Endothelial cell of umbilical vein (primary cell): ENCODE measurements at regions not wholly inside any gene's neighbourhood (a gene's known extent, or its start where the extent isn't known, plus 50 kb on each side); places are given as distances from the start of the nearest gene placed in this dataset.

Experiments used
- BruUV-seq: library from RNA; stranded (reverse); fragments of 400-500 nt; replicated peaks from 2 replicates; lab custom pipeline; 2021; lab: Mats Ljungman, UMichigan
- CTCF ChIA-PET: fragments of 300-600, 350-600 bp; sonication (Branson Sonifier 250); formaldehyde crosslinking; loops from one replicate; lab custom pipeline; 2021; ENCODE audit warnings: antibody characterized with exemption, inconsistent platforms; lab: Charles Lee
- POLR2A ChIA-PET: fragments of 300-600, 350-600 bp; sonication (Branson Sonifier 250); formaldehyde crosslinking; loops from one replicate; lab custom pipeline; 2021; ENCODE audit warnings: antibody characterized with exemption, inconsistent platforms; lab: Charles Lee
- DNase-seq: peaks from one replicate; pipeline ENCODE4 v3.0.0-alpha.2; 2011; ENCODE audit warnings: low read depth, low spot score
- FAIRE-seq: peaks from 2 replicates; lab custom pipeline; 2011; peaks lifted over from hg19 to GRCh38; lab: Jason Lieb, UNC
- H2AFZ ChIP-seq: 2 replicates; pipeline ENCODE4 v1.6.0; 2012; ENCODE audit warnings: low read depth, low read length, control low read depth, inconsistent platforms
- H3K27ac ChIP-seq: 2 replicates; pipeline ENCODE4 v1.5.1; 2011; ENCODE audit warnings: low read depth, mild to moderate bottlenecking, control low read depth, low read length, moderate library complexity; ENCODE audit not compliant: insufficient read depth
- H3K27me3 ChIP-seq, 2 experiments: 2 replicates each; pipeline versions ENCODE4 v1.6.0 to v1.6.1; 2011; ENCODE audit warnings: low read length in 2 of 2, mixed read lengths in 1 of 2; ENCODE audit not compliant: control insufficient read depth in 2 of 2, insufficient read depth in 2 of 2
- H3K36me3 ChIP-seq, 2 experiments: 2 replicates in 1 of 2; 3 replicates in 1 of 2; pipeline ENCODE4 v1.5.1; 2011; ENCODE audit warnings: low read length in 2 of 2, mild to moderate bottlenecking in 1 of 2, moderate library complexity in 1 of 2; ENCODE audit not compliant: control insufficient read depth in 2 of 2, insufficient read depth in 2 of 2; ENCODE audit errors: extremely low read depth in 1 of 2
- H3K4me1 ChIP-seq: 3 replicates; pipeline ENCODE4 v1.5.1; 2011; ENCODE audit warnings: mild to moderate bottlenecking, low read length; ENCODE audit not compliant: control insufficient read depth, insufficient read depth; ENCODE audit errors: extremely low read depth
- H3K4me2 ChIP-seq: 2 replicates; pipeline ENCODE4 v1.6.1; 2011; ENCODE audit warnings: low read length, control low read depth, mixed read lengths; ENCODE audit not compliant: insufficient read depth
- H3K4me3 ChIP-seq, 3 experiments: fragments of 200-600 bp in 1 of 3; sonication (generic), shearing (Covaris generic) in 1 of 3; replicated peaks in 1 of 3; 2 replicates each; pipeline ENCODE4 v1.5.1; 2011 to 2016; ENCODE audit warnings: control low read depth in 3 of 3, low read length in 3 of 3, mild to moderate bottlenecking in 2 of 3, inconsistent platforms in 1 of 3, low read depth in 1 of 3, moderate library complexity in 1 of 3; ENCODE audit not compliant: insufficient read depth in 1 of 3
- H3K79me2 ChIP-seq: 2 replicates; pipeline ENCODE4 v1.6.0; 2012; ENCODE audit warnings: low read length, inconsistent platforms; ENCODE audit not compliant: control insufficient read depth, insufficient read depth
- H3K9ac ChIP-seq: replicated peaks from 2 replicates; pipeline ENCODE3; 2011; ENCODE audit warnings: low read length, control low read depth; ENCODE audit not compliant: insufficient read depth; ENCODE audit errors: extremely low read depth
- H3K9me1 ChIP-seq: replicated peaks from 3 replicates; pipeline ENCODE4 v1.6.0; 2011; ENCODE audit warnings: mild to moderate bottlenecking, low read length; ENCODE audit not compliant: control insufficient read depth, insufficient read depth; ENCODE audit errors: extremely low read depth
- H3K9me3 ChIP-seq: replicated peaks from 2 replicates; pipeline ENCODE4 v1.5.1; 2012; ENCODE audit warnings: low read length, inconsistent platforms; ENCODE audit not compliant: control insufficient read depth, insufficient read depth
- H4K20me1 ChIP-seq: replicated peaks from 2 replicates; pipeline ENCODE3; 2011; ENCODE audit warnings: mild to moderate bottlenecking, low read length; ENCODE audit not compliant: control insufficient read depth, insufficient read depth; ENCODE audit errors: extremely low read depth
- CTCF ChIP-seq, 2 donors: IDR thresholded peaks; 1 replicate in 1 of 2; 2 replicates in 1 of 2; pipeline ENCODE4 v1.5.1; 2011; ENCODE audit warnings: low read length in 2 of 2, mild to moderate bottlenecking in 2 of 2, moderate library complexity in 2 of 2, control low read depth in 1 of 2, inconsistent platforms in 1 of 2, low read depth in 1 of 2; ENCODE audit not compliant: insufficient read depth in 1 of 2; ENCODE audit errors: extremely low read depth in 1 of 2
- EZH2 ChIP-seq: IDR thresholded peaks from 2 replicates; pipeline ENCODE4 v1.6.1; 2012; ENCODE audit warnings: borderline replicate concordance, low read depth, mild to moderate bottlenecking, moderate library complexity, low read length, inconsistent platforms; ENCODE audit not compliant: severe bottlenecking
- FOS ChIP-seq: IDR thresholded peaks from 2 replicates; pipeline ENCODE4 v1.6.1; 2011; ENCODE audit warnings: mild to moderate bottlenecking, low read length, moderate library complexity, borderline replicate concordance; ENCODE audit not compliant: insufficient read depth
- GATA2 ChIP-seq: IDR thresholded peaks from 2 replicates; pipeline ENCODE4 v1.7.0; 2011; ENCODE audit warnings: low read depth, mild to moderate bottlenecking, moderate library complexity, mixed read lengths, low read length; ENCODE audit not compliant: insufficient read length, insufficient read depth
- JUN ChIP-seq: IDR thresholded peaks from 2 replicates; pipeline ENCODE4 v1.6.1; 2011; ENCODE audit warnings: borderline replicate concordance, low read depth; ENCODE audit not compliant: insufficient read length, insufficient read depth
- MYC ChIP-seq: IDR thresholded peaks from one replicate; pipeline ENCODE4 v1.6.1; 2011; ENCODE audit warnings: mild to moderate bottlenecking, low read depth, low read length
- POLR2A ChIP-seq: IDR thresholded peaks from 2 replicates; pipeline ENCODE4 v1.6.1; 2012; ENCODE audit warnings: low read depth, mild to moderate bottlenecking, control low read depth, low read length
- POLR2AphosphoS5 ChIP-seq: IDR thresholded peaks from 2 replicates; pipeline ENCODE4 v1.6.1; 2012; ENCODE audit warnings: low read depth, mild to moderate bottlenecking, control low read depth, low read length, moderate library complexity; ENCODE audit not compliant: insufficient read depth
- dilution Hi-C: fragments of 300-500 bp; cut with MboI; formaldehyde crosslinking; loops from one replicate; pipeline ENCODE4 v1.15.0; 2019; ENCODE audit warnings: low sequenced_read_pairs; ENCODE audit not compliant: extremely low pct_ligation_motif_present
- intact Hi-C: fragments of 100-400 bp; cut with micrococcal nuclease; formaldehyde crosslinking; loops from one replicate; pipeline ENCODE4 v1.10.0; 2022
- TF ChIP-seq, protein P1 (sequence below): IDR thresholded peaks from 2 replicates; pipeline ENCODE4 v1.6.1; 2011; ENCODE audit not compliant: insufficient read depth, insufficient read length

GRCh38 chr1:221881805-221882581, 140.1 kb upstream of the DUSP10 start:
- Histone ChIP-seq H3K27me3 (no peaks in the 10 kb centered on the region), H3K9me3 (no peaks in the 10 kb centered on the region), H3K27ac (no peak overlapping the region), H3K4me1 (no peaks in the 10 kb centered on the region), H3K9me1 (no peaks in the 10 kb centered on the region), H3K4me3 (no peak overlapping the region), H4K20me1 (no peaks in the 10 kb centered on the region), H3K9ac (no peak overlapping the region), H3K36me3 (no peaks in the 10 kb centered on the region), H3K4me2 (no peak overlapping the region), H3K79me2 (no peaks in the 10 kb centered on the region), H2AFZ (no peak overlapping the region)
- dilution Hi-C loops: no loop called here
- ChIA-PET POLR2A (no interaction called here), CTCF (no interaction called here)
- DNase-seq: no peak
- no TSS peak for BruUV-seq
- TF ChIP-seq EZH2 (no peak), JUN (no peak), MYC (no peak), FOS (no peak), POLR2AphosphoS5 (no peak), POLR2A (no peak), CTCF (IDR thresholded peaks at IDR 0.05; ENCODE audit: extremely low read depth in 1 of 2, insufficient read depth in 1 of 2, low read depth in 1 of 2, low read length in 2 of 2) (no peak), GATA2 (no peak)
- TF ChIP-seq, protein P1, sequence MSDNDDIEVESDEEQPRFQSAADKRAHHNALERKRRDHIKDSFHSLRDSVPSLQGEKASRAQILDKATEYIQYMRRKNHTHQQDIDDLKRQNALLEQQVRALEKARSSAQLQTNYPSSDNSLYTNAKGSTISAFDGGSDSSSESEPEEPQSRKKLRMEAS: no peak
- FAIRE-seq: no peak
- intact Hi-C loops: no loop called here
